Upper lobe of right lung (tissue), 1 donor: ENCODE measurements at regions not wholly inside any gene's neighbourhood (a gene's known extent, or its start where the extent isn't known, plus 50 kb on each side); places are given as distances from the start of the nearest gene placed in this dataset.
"Not testable (repeated sequence)": the region's sequence is repeated elsewhere in the genome, so short reads cannot be mapped to it uniquely, and the experiment has no call there.

Experiments
- ATAC-seq: fragments of 200-7000 bp; cut with Tn5 transposase; one replicate; pipeline ENCODE4 v1.9.1; 2020; ENCODE audit warnings: mild to moderate bottlenecking, moderate library complexity
- DNase-seq: peaks from one replicate; pipeline ENCODE4 v3.0.0-alpha.2; 2020
- H3K27ac ChIP-seq: fragments of 200-600 bp; one replicate; pipeline ENCODE4 v1.8.0; 2022
- H3K27me3 ChIP-seq: fragments of 200-600 bp; one replicate; pipeline ENCODE4 v1.8.0; 2022; ENCODE audit warnings: mild to moderate bottlenecking
- H3K36me3 ChIP-seq: fragments of 200-600 bp; one replicate; pipeline ENCODE4 v1.8.0; 2022
- H3K4me1 ChIP-seq: fragments of 200-600 bp; one replicate; pipeline ENCODE4 v1.8.0; 2022
- H3K4me3 ChIP-seq: fragments of 200-600 bp; one replicate; pipeline ENCODE4 v1.8.0; 2022; ENCODE audit warnings: mild to moderate bottlenecking
- H3K9me3 ChIP-seq: fragments of 200-600 bp; one replicate; pipeline ENCODE4 v1.8.0; 2022
- CTCF ChIP-seq: fragments of 200-600 bp; IDR thresholded peaks from one replicate; pipeline ENCODE4 v1.8.0; 2022; ENCODE audit warnings: antibody characterized with exemption
- intact Hi-C: fragments of 100-400 bp; cut with DNase I; formaldehyde crosslinking; loops from one replicate; pipeline ENCODE4 v1.11.0; 2022
- donor health status: DM: no; HTN: yes; CAD: no; lungs with severe emphysema.

- no peak for TF ChIP-seq CTCF
- no peaks in the 10 kb centered on the region for H3K27me3 ChIP-seq
- no peaks in the 10 kb centered on the region for H3K36me3 ChIP-seq
- DNase-seq (no peak), ATAC-seq (no peak)
- H3K9me3 ChIP-seq = no peaks in the 10 kb centered on the region
- intact Hi-C loops = no loop called here
- H3K27ac ChIP-seq = no peak overlapping the region
- no peak overlapping the region for H3K4me3 ChIP-seq
- no peaks in the 10 kb centered on the region for H3K4me1 ChIP-seq
These were observed 82.6 kb upstream of the KYNU start for GRCh38 chr2:142794850-142795249.

DNA sequence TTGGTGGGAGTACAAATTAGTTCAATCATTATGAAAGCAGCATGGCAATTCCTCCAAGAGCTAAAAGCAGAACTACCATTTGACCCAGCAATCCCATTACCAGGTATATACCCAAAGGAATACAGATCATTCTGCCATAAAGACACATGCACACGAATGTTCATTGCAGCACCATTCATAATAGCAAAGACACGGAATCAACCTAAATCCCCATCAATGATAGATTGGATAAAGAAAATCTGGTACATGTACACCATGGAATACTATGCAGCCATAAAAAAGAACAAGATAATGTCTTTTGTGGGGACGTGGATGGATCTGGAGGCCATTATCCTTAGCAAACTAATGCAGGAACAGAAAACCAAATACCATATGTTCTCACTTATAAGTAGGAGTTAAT is 85.1 kb upstream of the KYNU start:
- H3K36me3 ChIP-seq, ATAC-seq, H3K27ac ChIP-seq, H3K27me3 ChIP-seq, H3K4me3 ChIP-seq, H3K4me1 ChIP-seq, DNase-seq, H3K9me3 ChIP-seq, intact Hi-C loops: not testable (repeated sequence)

DNA sequence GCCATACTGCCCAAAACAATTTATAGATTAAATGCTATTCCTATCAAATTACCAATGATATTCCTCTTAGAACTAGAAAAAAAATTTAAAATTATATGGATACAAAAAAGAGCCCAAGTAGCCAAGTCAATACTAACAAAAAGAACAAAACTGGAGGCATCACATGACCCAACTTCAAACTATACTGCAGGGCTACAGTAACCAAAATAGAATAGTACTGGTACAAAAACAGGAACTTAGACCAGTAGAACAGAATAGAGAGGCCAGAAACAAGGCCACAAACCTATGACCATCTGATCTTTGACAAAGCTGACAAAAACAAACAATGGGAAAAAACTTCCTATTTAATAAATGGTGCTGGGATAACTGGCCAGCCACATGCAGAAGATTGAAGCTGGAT is 86.1 kb upstream of the KYNU start:
- H3K4me1 ChIP-seq = no peaks in the 10 kb centered on the region
- no peak overlapping the region for H3K4me3 ChIP-seq
- DNase-seq (no peak), ATAC-seq (no peak)
- no peaks in the 10 kb centered on the region for H3K9me3 ChIP-seq
- TF ChIP-seq CTCF = no peak
- H3K27me3 ChIP-seq = no peaks in the 10 kb centered on the region
- no peak overlapping the region for H3K27ac ChIP-seq
- H3K36me3 ChIP-seq = no peaks in the 10 kb centered on the region
- intact Hi-C loops = no loop called here

GRCh38 chr2:142786918-142787702 is 90.4 kb upstream of the KYNU start:
- no peaks in the 10 kb centered on the region for H3K27me3 ChIP-seq
- DNase-seq (no peak), ATAC-seq (peak; percentile 72)
- H3K27ac ChIP-seq = no peak overlapping the region
- intact Hi-C loops = no loop called here
- no peak overlapping the region for H3K4me3 ChIP-seq
- no peaks in the 10 kb centered on the region for H3K36me3 ChIP-seq
- no peaks in the 10 kb centered on the region for H3K9me3 ChIP-seq
- TF ChIP-seq CTCF = no peak
- no peaks in the 10 kb centered on the region for H3K4me1 ChIP-seq

- ATAC-seq = no peak
- TF ChIP-seq CTCF = no peak
- H3K27me3 ChIP-seq = no peaks in the 10 kb centered on the region
- intact Hi-C loops = no loop called here
- no peak overlapping the region for H3K27ac ChIP-seq
- no peaks in the 10 kb centered on the region for H3K36me3 ChIP-seq
- no peaks in the 10 kb centered on the region for H3K9me3 ChIP-seq
- DNase-seq = no peak
- no peak overlapping the region for H3K4me3 ChIP-seq
- H3K4me1 ChIP-seq = no peaks in the 10 kb centered on the region
These were observed 94.5 kb upstream of the KYNU start for GRCh38 chr2:142782942-142783443.

GRCh38 chr2:142781146-142781545 is 96.3 kb upstream of the KYNU start:
- Histone ChIP-seq H3K4me3 (no peak overlapping the region), H3K4me1 (no peaks in the 10 kb centered on the region), H3K9me3 (no peaks in the 10 kb centered on the region), H3K27me3 (no peaks in the 10 kb centered on the region), H3K27ac (no peak overlapping the region), H3K36me3 (no peaks in the 10 kb centered on the region)
- intact Hi-C loops = no loop called here
- DNase-seq (no peak), ATAC-seq (no peak)
- TF ChIP-seq CTCF = no peak
